Common myeloid progenitor, CD34-positive (primary cell): ENCODE measurements at regions not wholly inside any gene's neighbourhood (a gene's known extent, or its start where the extent isn't known, plus 50 kb on each side); places are given as distances from the start of the nearest gene placed in this dataset.

Experiments
- CTCF ChIA-PET: fragments of 350-600 bp; sonication (Branson Sonifier 250); formaldehyde crosslinking; loops from one replicate; lab custom pipeline; 2021; ENCODE audit warnings: antibody characterized with exemption; lab: Charles Lee
- POLR2A ChIA-PET: fragments of 350-600 bp; sonication (Branson Sonifier 250); formaldehyde crosslinking; loops from one replicate; lab custom pipeline; 2021; ENCODE audit warnings: antibody characterized with exemption; lab: Charles Lee
- DNase-seq, 3 donors: peaks; one replicate each; pipeline versions ENCODE4 v3.0.0 to v3.0.0-alpha.2; 2013
- H3K27ac ChIP-seq, 2 experiments: 1 replicate in 1 of 2; 2 replicates in 1 of 2; pipeline ENCODE4 v1.7.0; 2013; ENCODE audit warnings: inconsistent platforms in 2 of 2, low read length in 2 of 2, mild to moderate bottlenecking in 2 of 2, low read depth in 1 of 2, moderate library complexity in 1 of 2; ENCODE audit not compliant: severe bottlenecking in 2 of 2, insufficient read depth in 1 of 2, poor library complexity in 1 of 2
- H3K27me3 ChIP-seq, 5 experiments: replicated peaks in 2 of 5; 1 replicate in 3 of 5; 2 replicates in 2 of 5; pipeline versions ENCODE4 v1.6.1 to v1.7.0; 2013; ENCODE audit warnings: low read length in 4 of 5, mild to moderate bottlenecking in 2 of 5, moderate library complexity in 2 of 5, inconsistent platforms in 1 of 5; ENCODE audit not compliant: insufficient read depth in 5 of 5, control insufficient read depth in 4 of 5
- H3K36me3 ChIP-seq, 4 experiments: 1 replicate in 2 of 4; 2 replicates in 2 of 4; pipeline versions ENCODE4 v1.6.1 to v1.7.0; 2013; ENCODE audit warnings: low read length in 3 of 4, control low read depth in 1 of 4, mild to moderate bottlenecking in 1 of 4; ENCODE audit not compliant: control insufficient read depth in 4 of 4, insufficient read depth in 4 of 4
- H3K4me1 ChIP-seq, 4 experiments: 1 replicate in 3 of 4; 2 replicates in 1 of 4; pipeline versions ENCODE4 v1.6.1 to v1.7.1; 2013; ENCODE audit warnings: low read length in 3 of 4, mild to moderate bottlenecking in 3 of 4, control low read depth in 1 of 4, inconsistent platforms in 1 of 4, moderate library complexity in 1 of 4; ENCODE audit not compliant: control insufficient read depth in 4 of 4, insufficient read depth in 4 of 4; ENCODE audit errors: control extremely low read depth in 1 of 4
- H3K4me3 ChIP-seq, 7 experiments: 1 replicate in 4 of 7; 2 replicates in 3 of 7; pipeline versions ENCODE4 v1.5.1 to v1.7.0; 2013; ENCODE audit warnings: mild to moderate bottlenecking in 7 of 7, low read length in 6 of 7, moderate library complexity in 6 of 7, inconsistent platforms in 2 of 7, low read depth in 2 of 7, control low read depth in 1 of 7; ENCODE audit not compliant: insufficient read depth in 4 of 7, control insufficient read depth in 1 of 7; ENCODE audit errors: extremely low read depth in 1 of 7
- H3K9me3 ChIP-seq, 5 experiments: 1 replicate in 4 of 5; 2 replicates in 1 of 5; pipeline versions ENCODE4 v1.6.1 to v1.7.1; 2013; ENCODE audit warnings: low read length in 4 of 5, mild to moderate bottlenecking in 2 of 5, inconsistent platforms in 1 of 5, low read depth in 1 of 5, moderate library complexity in 1 of 5; ENCODE audit not compliant: control insufficient read depth in 4 of 5, insufficient read depth in 2 of 5; ENCODE audit errors: control extremely low read depth in 1 of 5
- WGBS: methylation state at CpG from one replicate; pipeline ENCODE4 v1.1.5; 2013; ENCODE audit not compliant: insufficient coverage; 5-methylcytosine and 5-hydroxymethylcytosine counted together

DNA sequence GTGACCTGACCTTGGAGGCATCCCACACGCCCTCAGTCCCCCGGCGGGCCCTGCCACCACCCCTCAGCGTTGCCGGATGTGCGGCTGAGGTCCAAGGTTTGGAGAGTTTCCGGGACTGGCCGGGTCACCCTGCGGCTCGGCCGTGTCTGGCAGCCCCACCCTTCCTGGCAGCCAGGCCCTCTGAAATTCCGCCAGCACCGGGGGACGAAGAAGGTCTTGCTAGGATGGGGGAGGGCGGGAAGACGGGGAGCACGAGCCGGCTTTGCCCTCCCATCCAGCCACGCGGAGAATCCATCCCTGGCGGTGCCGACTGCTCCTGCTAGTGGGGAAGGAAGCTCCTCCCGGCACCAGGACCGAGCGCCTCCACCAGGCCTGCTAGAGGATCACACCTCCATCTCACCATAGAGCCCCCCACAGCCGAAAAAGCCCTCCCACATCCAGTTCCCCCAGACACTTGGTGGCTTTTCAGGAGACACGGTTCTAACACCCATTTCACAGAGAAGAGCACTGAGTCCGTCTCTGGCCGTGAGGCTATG, 81.5 kb downstream of the CPN2 start:
- CTCF ChIA-PET = interaction anchor here (0.6 to 2.5 kb wide), 11 partner anchors 10 to 489 kb away, joined by 3 to 12 read pairs (median 5); no protein-coding TSS in a partner anchor
- Histone ChIP-seq H3K36me3 (no peaks in the 10 kb centered on the region), H3K27ac (no peak overlapping the region), H3K27me3 (no peaks in the 10 kb centered on the region), H3K4me3 (peak overlapping the region in 4 of 7 experiments; percentile 23 to 42 (median 32)), H3K9me3 (no peaks in the 10 kb centered on the region), H3K4me1 (peaks cover 0 to 54% (median 31%) of the 10 kb centered on the region in 4 experiments)
- POLR2A ChIA-PET = interaction anchor here (0.6 to 1.5 kb wide), 3 partner anchors 17 to 133 kb away, joined by 3 to 4 read pairs (median 3); no protein-coding TSS in a partner anchor
- DNase-seq = peak; percentile 26 to 58 (median 57)
- 10% methylated on average over 21 of the region's 29 CpGs for WGBS

DNA sequence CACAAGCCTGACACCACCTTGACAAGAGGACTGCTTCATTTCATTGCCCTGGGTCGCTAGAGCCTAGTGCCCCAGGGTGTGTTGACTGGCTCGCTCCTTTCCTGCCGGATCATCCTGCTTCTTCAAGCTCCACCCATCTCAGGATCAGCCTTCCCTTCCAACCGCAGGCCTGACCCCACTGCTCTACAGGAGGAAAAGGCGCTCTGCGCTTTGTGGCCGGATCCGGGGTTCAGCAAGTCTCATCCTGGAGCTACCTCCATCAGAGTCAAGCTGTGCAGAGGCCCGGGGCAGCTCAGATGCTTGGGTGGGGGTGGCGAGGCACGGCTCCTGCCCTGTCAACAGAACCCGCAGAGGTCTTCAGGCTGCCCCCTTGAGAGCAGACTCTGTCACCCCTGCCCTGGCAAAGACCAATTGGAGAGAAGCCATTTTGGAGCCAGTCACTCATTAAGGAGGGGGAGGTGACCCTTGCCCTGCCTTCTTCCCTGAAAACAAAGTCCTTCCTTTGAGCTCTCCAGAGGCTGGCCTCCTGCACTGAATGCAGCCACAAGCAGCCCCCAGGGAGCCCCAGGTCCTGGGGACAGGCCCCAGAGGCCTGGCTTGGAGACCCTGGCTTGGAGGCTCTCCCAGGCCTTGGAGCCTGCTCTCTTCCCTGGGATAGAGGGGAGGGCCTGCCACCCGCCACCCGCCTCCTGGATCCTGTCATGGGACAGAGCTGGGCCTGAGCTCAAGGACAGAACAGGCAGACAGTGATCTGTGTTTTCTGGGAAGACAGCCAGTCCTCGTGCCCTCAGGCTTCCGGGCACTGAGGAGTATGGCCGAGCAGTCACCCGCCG, 80.3 kb downstream of the CPN2 start:
- no peaks in the 10 kb centered on the region for H3K9me3 ChIP-seq
- ChIA-PET CTCF (interaction anchor here (0.6 to 2.5 kb wide), 14 partner anchors 10 to 568 kb away, joined by 3 to 12 read pairs (median 3); no protein-coding TSS in a partner anchor), POLR2A (no interaction called here)
- H3K27ac ChIP-seq = no peak overlapping the region
- no peak for DNase-seq
- H3K27me3 ChIP-seq = no peaks in the 10 kb centered on the region
- H3K4me1 ChIP-seq = peaks cover 0 to 45% (median 23%) of the 10 kb centered on the region in 4 experiments
- no peaks in the 10 kb centered on the region for H3K36me3 ChIP-seq
- H3K4me3 ChIP-seq = no peak overlapping the region
- WGBS = 66% methylated on average over 17 of the region's 19 CpGs

DNA sequence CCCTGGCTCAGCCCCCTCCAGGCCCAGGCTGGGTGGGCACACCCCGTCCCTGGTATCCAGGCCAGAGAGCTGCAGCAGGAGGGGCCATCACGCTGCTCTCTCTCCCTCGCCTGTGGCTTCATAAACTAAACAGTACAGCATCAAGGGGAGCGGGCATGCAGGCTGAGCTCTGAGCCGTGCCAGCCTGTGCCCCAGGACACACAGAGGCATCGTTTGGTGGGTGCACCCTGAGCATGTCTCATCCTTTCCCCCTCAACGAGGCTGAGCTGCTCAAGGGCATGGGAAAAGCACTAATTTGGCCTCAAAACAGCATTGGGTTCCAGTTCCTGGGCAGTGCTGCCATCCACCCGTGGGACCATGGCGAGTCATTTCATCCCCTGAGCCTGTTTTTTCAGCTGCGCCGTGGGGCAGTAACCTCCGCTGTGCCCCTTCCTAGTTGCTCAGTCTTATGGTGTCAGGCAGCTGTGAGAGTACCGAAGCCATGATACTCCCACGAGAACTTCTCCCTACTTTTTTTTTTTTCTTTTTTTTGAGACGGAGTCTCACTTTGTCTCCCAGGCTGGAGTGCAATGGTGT, 79.6 kb downstream of the CPN2 start:
- no peak for DNase-seq
- H3K4me1 ChIP-seq = peaks cover 0 to 38% (median 21%) of the 10 kb centered on the region in 4 experiments
- no peaks in the 10 kb centered on the region for H3K27me3 ChIP-seq
- ChIA-PET CTCF (interaction anchor here (0.8 to 2.5 kb wide), 10 partner anchors 9 to 491 kb away, joined by 3 to 12 read pairs (median 5); no protein-coding TSS in a partner anchor), POLR2A (interaction anchor here (0.6 kb wide), 1 partner anchor 268 kb away, joined by 3 read pairs; no protein-coding TSS in a partner anchor)
- H3K9me3 ChIP-seq = no peaks in the 10 kb centered on the region
- no peak overlapping the region for H3K27ac ChIP-seq
- H3K36me3 ChIP-seq = no peaks in the 10 kb centered on the region
- WGBS = 75% methylated on average over 15 of the region's 15 CpGs
- no peak overlapping the region for H3K4me3 ChIP-seq

DNA sequence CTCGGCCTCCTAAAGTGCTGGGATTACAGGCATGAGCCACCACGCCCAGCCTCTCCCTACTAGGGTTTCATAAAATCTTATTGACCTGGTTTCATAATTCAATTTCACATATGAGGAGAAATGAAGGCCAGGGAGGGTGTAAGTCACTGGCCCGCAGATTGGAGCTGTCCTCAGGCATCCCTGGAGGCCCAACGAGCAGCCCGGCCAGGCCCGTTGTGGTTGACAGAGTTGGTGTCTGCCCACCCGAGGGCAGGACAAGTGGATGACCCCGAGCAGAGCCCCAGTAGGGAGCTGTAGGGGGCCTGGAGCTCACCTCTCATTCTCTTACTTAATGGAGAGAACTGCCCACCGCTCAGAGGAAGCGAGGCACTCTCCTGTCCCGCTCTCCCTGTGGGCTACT, 78.9 kb downstream of the CPN2 start:
- no peaks in the 10 kb centered on the region for H3K9me3 ChIP-seq
- no peaks in the 10 kb centered on the region for H3K27me3 ChIP-seq
- H3K4me1 ChIP-seq = peaks cover 0 to 40% (median 21%) of the 10 kb centered on the region in 4 experiments
- no peaks in the 10 kb centered on the region for H3K36me3 ChIP-seq
- ChIA-PET CTCF (interaction anchor here (1.4 to 2.2 kb wide), 5 partner anchors 9 to 143 kb away, joined by 3 to 10 read pairs (median 5); no protein-coding TSS in a partner anchor), POLR2A (interaction anchor here (0.6 kb wide), 1 partner anchor 268 kb away, joined by 3 read pairs; no protein-coding TSS in a partner anchor)
- WGBS = 96% methylated on average over 9 of the region's 11 CpGs
- DNase-seq = no peak
- no peak overlapping the region for H3K4me3 ChIP-seq
- H3K27ac ChIP-seq = no peak overlapping the region

DNA sequence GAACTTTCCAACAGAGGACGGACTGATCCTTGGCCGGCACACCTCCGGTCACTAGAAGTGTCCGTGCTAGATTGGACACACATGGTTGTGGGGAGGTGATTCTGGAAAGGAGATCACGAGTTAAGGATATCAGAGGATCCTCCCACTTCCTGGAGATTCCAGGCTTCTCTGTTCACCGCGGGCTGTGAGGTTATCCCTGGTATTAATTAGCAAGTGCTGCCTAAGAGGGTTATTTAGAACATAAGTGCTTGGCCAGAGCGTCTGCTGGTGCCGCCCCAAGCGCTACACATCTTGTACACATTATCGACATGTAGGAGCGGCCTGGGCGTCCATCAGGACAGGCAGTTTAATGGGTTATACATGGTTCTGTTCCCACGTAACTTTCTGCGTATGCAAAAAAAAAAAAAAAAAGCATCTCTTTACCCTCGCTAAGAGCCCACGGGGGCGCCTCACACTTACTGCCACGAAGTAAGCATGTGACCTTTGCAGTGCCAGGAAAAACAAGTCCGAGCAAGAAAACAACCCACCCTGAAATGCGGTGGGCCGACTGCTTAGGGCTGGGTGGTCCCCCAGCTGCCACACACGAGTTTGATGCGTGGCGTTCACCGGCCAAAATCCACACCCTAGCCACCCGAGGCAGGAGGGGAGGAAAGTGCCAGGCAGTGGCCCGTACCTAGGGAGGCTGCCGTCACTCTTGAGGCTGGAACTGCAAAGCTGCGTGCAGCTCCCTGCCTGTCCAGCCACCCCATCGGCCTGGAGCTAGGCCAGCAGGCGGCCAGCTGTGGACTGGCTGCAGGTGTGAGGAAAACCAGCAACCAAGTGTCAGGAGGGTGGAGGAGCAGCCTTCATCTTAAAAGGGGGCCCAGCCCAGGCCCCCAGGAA, 78.0 kb downstream of the CPN2 start:
- Histone ChIP-seq H3K4me1 (peaks cover 0 to 37% (median 21%) of the 10 kb centered on the region in 4 experiments), H3K4me3 (no peak overlapping the region), H3K27ac (no peak overlapping the region), H3K9me3 (no peaks in the 10 kb centered on the region), H3K27me3 (no peaks in the 10 kb centered on the region), H3K36me3 (no peaks in the 10 kb centered on the region)
- 98% methylated on average over 26 of the region's 32 CpGs for WGBS
- DNase-seq = no peak
- ChIA-PET CTCF (interaction anchor here (0.9 to 2.2 kb wide), 6 partner anchors 14 to 42 kb away, joined by 3 to 10 read pairs (median 3); no protein-coding TSS in a partner anchor), POLR2A (no interaction called here)

DNA sequence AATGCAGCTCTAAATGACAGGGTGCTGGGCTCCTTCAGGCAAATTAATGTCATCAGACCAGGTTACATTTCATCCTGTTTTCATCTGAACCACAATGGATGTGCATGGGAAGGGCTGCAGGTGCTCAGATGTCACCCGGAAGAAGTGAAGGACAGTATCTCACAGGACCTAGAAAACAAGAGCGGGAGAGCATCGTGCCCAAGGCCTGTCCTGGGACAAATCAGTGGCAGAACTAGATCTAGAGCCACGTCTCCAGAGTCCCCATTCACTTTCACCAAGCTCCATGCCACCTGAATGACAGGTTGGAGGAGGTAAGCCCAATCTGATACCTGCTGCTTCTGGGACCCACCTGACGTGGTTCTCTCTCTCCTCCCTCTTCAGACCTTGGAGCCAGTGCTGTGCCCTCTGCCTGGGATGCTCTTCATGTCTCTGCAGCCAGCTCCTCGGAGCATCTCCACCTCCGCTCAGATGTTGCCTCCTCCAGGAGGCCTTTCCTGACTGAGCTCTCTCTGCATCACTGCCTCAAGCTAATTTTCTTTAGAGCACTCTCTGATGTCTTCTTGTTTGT, 77.3 kb downstream of the CPN2 start:
- H3K4me3 ChIP-seq = no peak overlapping the region
- no peak for DNase-seq
- H3K27me3 ChIP-seq = no peaks in the 10 kb centered on the region
- no peak overlapping the region for H3K27ac ChIP-seq
- ChIA-PET CTCF (interaction anchor here (0.5 to 2.2 kb wide), 10 partner anchors 10 to 42 kb away, joined by 3 to 10 read pairs (median 3); no protein-coding TSS in a partner anchor), POLR2A (no interaction called here)
- no peaks in the 10 kb centered on the region for H3K36me3 ChIP-seq
- 97% methylated on average over 7 of the region's 7 CpGs for WGBS
- H3K9me3 ChIP-seq = no peaks in the 10 kb centered on the region
- H3K4me1 ChIP-seq = peaks cover 0 to 36% (median 21%) of the 10 kb centered on the region in 4 experiments
